IMR-90 (cell line): ENCODE measurements at regions not wholly inside any gene's neighbourhood (a gene's known extent, or its start where the extent isn't known, plus 50 kb on each side); places are given as distances from the start of the nearest gene placed in this dataset.

Experiments used
- ATAC-seq: fragments of 200-7000 bp; cut with Tn5 transposase; 2 replicates; pipeline ENCODE4 v1.9.1; 2020; ENCODE audit warnings: low read depth, mild to moderate bottlenecking, moderate library complexity
- BruUV-seq: library from RNA; stranded (reverse); fragments of 400-500 nt; replicated peaks from 2 replicates; lab custom pipeline; 2021; lab: Mats Ljungman, UMichigan
- CTCF ChIA-PET: fragments of 300-600 bp; formaldehyde crosslinking; extraction: SDS; loops from one replicate; lab custom pipeline; 2021; ENCODE audit warnings: antibody characterized with exemption; lab: Yijun Ruan, JAX
- POLR2A ChIA-PET: fragments of 300-600 bp; sonication (Branson Sonifier 250); formaldehyde crosslinking; loops from one replicate; lab custom pipeline; 2022; ENCODE audit warnings: antibody characterized with exemption; ENCODE audit not compliant: unreplicated experiment; lab: Charles Lee
- DNase-seq: peaks from one replicate; pipeline ENCODE4 v3.0.0; 2013
- H2AFZ ChIP-seq: replicated peaks from 2 replicates; pipeline ENCODE3; 2013; ENCODE audit warnings: low read length, mild to moderate bottlenecking; ENCODE audit not compliant: poor library complexity
- H2AK5ac ChIP-seq: 2 replicates; pipeline ENCODE4 v1.6.1; 2013; ENCODE audit warnings: low read depth, low read length, inconsistent platforms
- H2AK9ac ChIP-seq: replicated peaks from 2 replicates; pipeline ENCODE3; 2013; ENCODE audit warnings: mild to moderate bottlenecking, low read depth, low read length, moderate library complexity; ENCODE audit not compliant: poor library complexity
- H2BK120ac ChIP-seq: 2 replicates; pipeline ENCODE4 v1.6.1; 2013; ENCODE audit warnings: low read depth, low read length, inconsistent platforms
- H2BK15ac ChIP-seq: 3 replicates; pipeline ENCODE4 v1.6.1; 2013; ENCODE audit warnings: low read depth, low read length, inconsistent platforms
- H2BK20ac ChIP-seq: 2 replicates; pipeline ENCODE4 v1.6.1; 2013; ENCODE audit warnings: low read depth, mild to moderate bottlenecking, inconsistent platforms, low read length, moderate library complexity
- H2BK5ac ChIP-seq: 2 replicates; pipeline ENCODE4 v1.6.1; 2013; ENCODE audit warnings: mild to moderate bottlenecking, low read depth, low read length, inconsistent platforms; ENCODE audit not compliant: poor library complexity, severe bottlenecking
- H3K14ac ChIP-seq: replicated peaks from 2 replicates; pipeline ENCODE4 v1.6.1; 2013; ENCODE audit warnings: low read depth, low read length, inconsistent platforms
- H3K18ac ChIP-seq: 2 replicates; pipeline ENCODE4 v1.6.1; 2013; ENCODE audit warnings: low read depth, low read length, control low read depth
- H3K23ac ChIP-seq: 2 replicates; pipeline ENCODE4 v1.6.1; 2013; ENCODE audit warnings: low read depth, low read length, inconsistent platforms
- H3K27ac ChIP-seq: 2 replicates; pipeline ENCODE4 v1.5.1; 2013; ENCODE audit warnings: mild to moderate bottlenecking, control low read depth, low read length; ENCODE audit not compliant: insufficient read depth
- H3K27me3 ChIP-seq: 2 replicates; pipeline ENCODE4 v1.6.1; 2013; ENCODE audit warnings: low read length; ENCODE audit not compliant: control insufficient read depth, insufficient read depth
- H3K36me3 ChIP-seq: 2 replicates; pipeline ENCODE4 v1.6.1; 2013; ENCODE audit warnings: low read length, mixed read lengths; ENCODE audit not compliant: control insufficient read depth, insufficient read depth
- H3K4ac ChIP-seq: 2 replicates; pipeline ENCODE4 v1.6.1; 2013; ENCODE audit warnings: low read depth, low read length, inconsistent platforms
- H3K4me1 ChIP-seq: 2 replicates; pipeline ENCODE4 v1.6.1; 2013; ENCODE audit warnings: low read length, mixed read lengths; ENCODE audit not compliant: control insufficient read depth, insufficient read depth
- H3K4me2 ChIP-seq: 2 replicates; pipeline ENCODE4 v1.6.1; 2013; ENCODE audit warnings: low read depth, mild to moderate bottlenecking, control low read depth, low read length, moderate library complexity
- H3K4me3 ChIP-seq: 2 replicates; pipeline ENCODE4 v1.5.1; 2013; ENCODE audit warnings: low read depth, mild to moderate bottlenecking, control low read depth, low read length, moderate library complexity; ENCODE audit not compliant: insufficient read depth
- H3K56ac ChIP-seq: 2 replicates; pipeline ENCODE4 v1.6.1; 2013; ENCODE audit warnings: low read length, inconsistent platforms; ENCODE audit not compliant: insufficient read depth; ENCODE audit errors: extremely low read depth
- H3K79me1 ChIP-seq, 2 experiments: 2 replicates each; pipeline ENCODE4 v1.6.1; 2013; ENCODE audit warnings: low read length in 2 of 2, inconsistent platforms in 1 of 2, low read depth in 1 of 2
- H3K9ac ChIP-seq: 2 replicates; pipeline ENCODE4 v1.6.1; 2013; ENCODE audit warnings: low read depth, low read length, control low read depth
- H3K9me1 ChIP-seq: 2 replicates; pipeline ENCODE4 v1.6.1; 2013; ENCODE audit warnings: low read length, inconsistent platforms; ENCODE audit not compliant: insufficient read depth
- H3K9me3 ChIP-seq: 2 replicates; pipeline ENCODE4 v1.6.1; 2013; ENCODE audit warnings: low read length; ENCODE audit not compliant: control insufficient read depth, insufficient read depth
- H4K20me1 ChIP-seq: 2 replicates; pipeline ENCODE4 v1.6.1; 2013; ENCODE audit warnings: low read length, inconsistent platforms; ENCODE audit not compliant: insufficient read depth
- H4K5ac ChIP-seq: 2 replicates; pipeline ENCODE4 v1.6.1; 2013; ENCODE audit warnings: mild to moderate bottlenecking, low read depth, low read length, control low read depth
- H4K8ac ChIP-seq, 2 experiments: 2 replicates each; pipeline ENCODE4 v1.6.1; 2013; ENCODE audit warnings: low read depth in 2 of 2, low read length in 2 of 2, control low read depth in 1 of 2, inconsistent platforms in 1 of 2
- H4K91ac ChIP-seq: 2 replicates; pipeline ENCODE4 v1.6.1; 2013; ENCODE audit warnings: low read depth, low read length, inconsistent platforms; ENCODE audit not compliant: insufficient read depth
- CEBPB ChIP-seq: IDR thresholded peaks from 2 replicates; pipeline ENCODE4 v1.6.1; 2012; ENCODE audit warnings: low read depth, low read length, improper control_type of control experiment
- ELK1 ChIP-seq: fragments of 150-350 bp; IDR thresholded peaks from 2 replicates; pipeline ENCODE4 v1.6.1; 2016; ENCODE audit warnings: low read depth, mild to moderate bottlenecking, low read length, moderate library complexity, borderline replicate concordance
- FOS ChIP-seq: fragments of 150-350 bp; IDR thresholded peaks from 2 replicates; pipeline ENCODE4 v1.6.1; 2016; ENCODE audit warnings: low read depth, low read length
- MAFK ChIP-seq: IDR thresholded peaks from 2 replicates; pipeline ENCODE4 v1.6.1; 2012; ENCODE audit warnings: low read depth, low read length, improper control_type of control experiment
- MAZ ChIP-seq: IDR thresholded peaks from 2 replicates; pipeline ENCODE4 v1.6.1; 2012; ENCODE audit warnings: low read depth, mild to moderate bottlenecking, low read length, improper control_type of control experiment, moderate library complexity, borderline replicate concordance
- MXI1 ChIP-seq: IDR thresholded peaks from 2 replicates; pipeline ENCODE4 v1.6.1; 2012; ENCODE audit warnings: low read depth, mild to moderate bottlenecking, low read length, moderate library complexity, borderline replicate concordance
- NFE2L2 ChIP-seq: fragments of 150-350 bp; IDR thresholded peaks from 2 replicates; pipeline ENCODE4 v1.6.1; 2016; ENCODE audit warnings: low read depth, mild to moderate bottlenecking, low read length
- POLR2A ChIP-seq: IDR thresholded peaks from 2 replicates; pipeline ENCODE4 v1.6.1; 2012; ENCODE audit warnings: mild to moderate bottlenecking, low read depth, low read length
- RAD21 ChIP-seq: IDR thresholded peaks from 2 replicates; pipeline ENCODE4 v1.6.1; 2012; ENCODE audit warnings: low read length, improper control_type of control experiment
- RCOR1 ChIP-seq: IDR thresholded peaks from 2 replicates; pipeline ENCODE4 v1.6.1; 2012; ENCODE audit warnings: mild to moderate bottlenecking, low read length, improper control_type of control experiment; ENCODE audit not compliant: insufficient replicate concordance
- SMC3 ChIP-seq: fragments of 150-350 bp; IDR thresholded peaks from 2 replicates; pipeline ENCODE4 v1.6.1; 2016; ENCODE audit warnings: low read depth, mild to moderate bottlenecking, antibody characterized with exemption, low read length, moderate library complexity
- WGBS, 2 experiments: methylation state at CpG; one replicate each; pipeline versions ENCODE4 v1.1.5 to v1.1.7; 2013; ENCODE audit warnings: missing lambda C conversion rate in 2 of 2; ENCODE audit not compliant: insufficient read length in 1 of 2; ENCODE audit errors: extremely low coverage in 2 of 2; 5-methylcytosine and 5-hydroxymethylcytosine counted together
- dilution Hi-C: fragments of 300-500 bp; cut with HindIII; formaldehyde crosslinking; loops from one replicate; pipeline ENCODE4 v1.14.3; 2018; ENCODE audit warnings: low sequenced_read_pairs; ENCODE audit not compliant: unreplicated experiment
- in situ Hi-C: fragments of 300-500 bp; cut with MboI; formaldehyde crosslinking; loops from 3 replicates; pipeline ENCODE4 v1.14.3; 2019; ENCODE audit warnings: low sequenced_read_pairs, inconsistent platforms, mixed read lengths
- intact Hi-C: fragments of 100-400 bp; cut with micrococcal nuclease; formaldehyde crosslinking; loops from 2 replicates; pipeline ENCODE4 v1.10.0; 2022

DNA sequence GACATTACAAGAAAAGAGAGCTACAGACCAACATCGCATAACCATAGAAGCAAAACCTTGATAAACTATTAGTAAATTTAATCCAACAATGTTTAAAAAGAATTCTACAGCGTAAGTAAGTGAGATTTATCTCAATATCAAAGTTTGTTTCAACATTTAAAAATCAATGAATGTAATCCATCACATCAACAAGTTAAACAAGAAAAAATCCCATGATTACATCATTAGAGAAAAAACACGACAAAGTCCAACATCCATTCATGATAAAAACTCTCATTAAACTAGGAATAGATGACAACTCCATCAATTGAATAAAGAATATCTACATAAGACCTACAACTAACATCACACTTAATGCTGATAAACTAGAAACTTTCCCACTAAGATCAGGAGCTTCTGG, 239.0 kb upstream of the GGTLC1 start:
- no CpG with 5 or more reads among the region's 3 CpGs for WGBS, 2 experiments
- Histone ChIP-seq H2AK5ac (no peak overlapping the region), H2AK9ac (no peak overlapping the region), H2BK20ac (no peak overlapping the region), H3K9me3 (no peaks in the 10 kb centered on the region), H3K36me3 (no peaks in the 10 kb centered on the region), H3K9ac (no peak overlapping the region), H2BK5ac (no peak overlapping the region), H4K20me1 (no peaks in the 10 kb centered on the region), H3K4me2 (no peak overlapping the region), H3K4me1 (no peaks in the 10 kb centered on the region), H3K56ac (no peak overlapping the region), H3K27ac (no peak overlapping the region), H4K91ac (no peak overlapping the region), H3K4me3 (no peak overlapping the region), H3K27me3 (no peaks in the 10 kb centered on the region), H3K14ac (no peak overlapping the region), H3K4ac (no peak overlapping the region), H3K18ac (no peak overlapping the region), H2BK120ac (no peak overlapping the region), H3K9me1 (no peaks in the 10 kb centered on the region), H4K5ac (no peak overlapping the region), H2BK15ac (no peak overlapping the region), H4K8ac (no peak overlapping the region), H3K23ac (no peak overlapping the region), H2AFZ (no peak overlapping the region), H3K79me1 (no peaks in the 10 kb centered on the region)
- POLR2A ChIA-PET, result no interaction called here
- intact Hi-C loops (no loop called here), dilution Hi-C loops (no loop called here), in situ Hi-C loops (no loop called here)
- DNase-seq (no peak), ATAC-seq (no peak)
- CTCF ChIA-PET, result no interaction called here
- no TSS peak for BruUV-seq
- TF ChIP-seq RCOR1 (no peak), POLR2A (no peak), MAZ (no peak), MAFK (no peak), NFE2L2 (no peak), SMC3 (no peak), MXI1 (no peak), FOS (no peak), CEBPB (no peak), ELK1 (no peak), RAD21 (no peak)
